ENCODE measurements at regions not wholly inside any gene's neighbourhood (a gene's known extent, or its start where the extent isn't known, plus 50 kb on each side); places are given as distances from the start of the nearest gene placed in this dataset.

GRCh38 chr1:234980645-234981396, 147.8 kb downstream of the TOMM20 start (continued):
- no peak for TF ChIP-seq HOXA9 (CRISPR knock-in tag; IDR thresholded peaks at IDR 0.05; ENCODE audit: borderline replicate concordance)
- TF ChIP-seq KLF9 (CRISPR knock-in tag; IDR thresholded peaks at IDR 0.05; ENCODE audit: low read depth) = no peak
- TF ChIP-seq ZNF619 (CRISPR knock-in tag; IDR thresholded peaks at IDR 0.05) = no peak
- 0 out of 2 replicates have a peak, but pooled peaks have one; percentile 9 for TF ChIP-seq ZNF280B (CRISPR knock-in tag; IDR thresholded peaks at IDR 0.05; ENCODE audit: borderline replicate concordance)
- peak; percentile 73 for TF ChIP-seq TBL1XR1 (IDR thresholded peaks at IDR 0.05; ENCODE audit: borderline replicate concordance, low read length, partially characterized antibody)
- TF ChIP-seq ZFP36 (IDR thresholded peaks at IDR 0.05; ENCODE audit: borderline replicate concordance, low read depth, low read length, partially characterized antibody) = no peak
- TF ChIP-seq HOXA5 (CRISPR knock-in tag; IDR thresholded peaks at IDR 0.05) = peak; percentile 80
- TF ChIP-seq MIER2 (CRISPR knock-in tag; IDR thresholded peaks at IDR 0.05) = no peak
- peak; percentile 63; the same call in 1 of the 2 replicates for TF ChIP-seq ZNF281 (CRISPR knock-in tag; IDR thresholded peaks at IDR 0.05; ENCODE audit: borderline replicate concordance)
- TF ChIP-seq ZNF878 (CRISPR knock-in tag; IDR thresholded peaks at IDR 0.05) = 0 out of 2 replicates have a peak, but pooled peaks have one; percentile 79
- no peak for TF ChIP-seq EEA1 (CRISPR knock-in tag; IDR thresholded peaks at IDR 0.05; ENCODE audit: borderline replicate concordance)
- TF ChIP-seq IRF9 (CRISPR knock-in tag; IDR thresholded peaks at IDR 0.05; ENCODE audit: borderline replicate concordance) = peak; percentile 38; the same call in 1 of the 2 replicates
- TF ChIP-seq ZNF576 (CRISPR knock-in tag; IDR thresholded peaks at IDR 0.05) = no peak
- no peak for TF ChIP-seq ZNF781 (CRISPR knock-in tag; IDR thresholded peaks at IDR 0.05; ENCODE audit: borderline replicate concordance, not compliant biosample characterization)
- TF ChIP-seq NCOA1 (CRISPR knock-in tag; IDR thresholded peaks at IDR 0.05) = no peak
- TF ChIP-seq ZSCAN12 (CRISPR knock-in tag; IDR thresholded peaks at IDR 0.05) = no peak
- TF ChIP-seq CCAR2 (optimal IDR thresholded peaks at IDR 0.05; ENCODE audit: low read depth, low read length) = no peak
- TF ChIP-seq NR1H2 (CRISPR knock-in tag; IDR thresholded peaks at IDR 0.05; ENCODE audit: borderline replicate concordance, low read depth) = peak; percentile 81
- no peak for TF ChIP-seq DMAP1 (CRISPR knock-in tag; IDR thresholded peaks at IDR 0.05)
- peak; percentile 15 for TF ChIP-seq DPF2 (CRISPR knock-in tag; IDR thresholded peaks at IDR 0.05; ENCODE audit: borderline replicate concordance, low read depth)
- TF ChIP-seq ERF (CRISPR knock-in tag; IDR thresholded peaks at IDR 0.05) = peak; percentile 50; the same call in 1 of the 2 replicates
- no peak for TF ChIP-seq U2AF1 (optimal IDR thresholded peaks at IDR 0.05; ENCODE audit: low read depth, low read length)
- TF ChIP-seq ZNF614 (CRISPR knock-in tag; IDR thresholded peaks at IDR 0.05; ENCODE audit: borderline replicate concordance) = no peak
- no peak; the same call in 1 of the 2 replicates for TF ChIP-seq KAT7 (CRISPR knock-in tag; IDR thresholded peaks at IDR 0.05; ENCODE audit: borderline replicate concordance)
- TF ChIP-seq ZNF556 (CRISPR knock-in tag; IDR thresholded peaks at IDR 0.05; ENCODE audit: borderline replicate concordance) = no peak; the same call in 1 of the 2 replicates
